Brain pericyte (primary cell): ENCODE measurements at regions not wholly inside any gene's neighbourhood (a gene's known extent, or its start where the extent isn't known, plus 50 kb on each side); places are given as distances from the start of the nearest gene placed in this dataset.
A peak's percentile ranks its signal among the peaks of the same experiment; 100 is the strongest.
"Not testable (repeated sequence)": the region's sequence is repeated elsewhere in the genome, so short reads cannot be mapped to it uniquely, and the experiment has no call there.

Experiments used
- DNase-seq: peaks from one replicate; pipeline ENCODE4 v3.0.0-alpha.2; 2012; ENCODE audit warnings: low read depth, low spot score

DNA sequence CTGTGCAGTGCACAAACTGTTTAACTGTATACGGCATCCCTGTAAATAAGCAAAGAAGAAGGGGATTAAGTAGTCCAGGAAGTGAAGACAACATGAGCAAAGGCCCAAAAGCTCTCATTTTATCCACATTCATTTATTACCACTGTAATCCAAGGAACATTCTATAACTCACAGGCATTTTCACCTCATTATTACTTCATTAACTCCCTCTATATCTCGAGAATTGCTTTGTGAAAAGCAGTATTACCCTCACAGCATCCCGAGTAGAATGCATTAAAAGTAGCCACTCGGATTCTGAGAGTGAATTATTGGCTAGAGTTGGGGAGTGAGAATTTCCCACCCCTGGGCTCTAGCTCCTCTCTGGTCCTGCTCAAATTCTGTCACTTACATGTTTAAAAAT lies 51.0 kb upstream of the CHCHD3 start:
- DNase-seq, result no peak

- no peak for DNase-seq
Measured at GRCh38 chr7:133134810-133135209, 52.9 kb upstream of the CHCHD3 start.

DNA sequence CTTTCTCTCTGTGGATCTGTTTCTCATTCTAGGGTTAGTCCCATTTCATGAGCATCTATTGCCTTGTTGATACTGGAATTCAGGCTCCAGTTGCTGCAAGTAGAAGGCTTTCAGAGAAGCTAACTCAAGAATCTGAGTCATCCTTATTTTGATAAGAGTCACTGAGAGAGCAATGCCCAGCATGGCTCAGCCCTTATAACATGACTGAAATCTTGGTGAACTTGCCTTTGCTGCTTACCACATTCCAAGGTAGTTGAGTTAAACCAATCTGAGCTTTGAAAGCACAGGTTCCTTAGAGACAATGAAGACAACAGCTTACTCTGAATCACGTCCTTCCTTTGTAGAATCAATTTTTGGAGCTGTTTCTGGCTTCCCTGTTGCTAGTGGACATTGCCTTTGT lies 53.6 kb upstream of the CHCHD3 start:
- DNase-seq, result no peak

DNA sequence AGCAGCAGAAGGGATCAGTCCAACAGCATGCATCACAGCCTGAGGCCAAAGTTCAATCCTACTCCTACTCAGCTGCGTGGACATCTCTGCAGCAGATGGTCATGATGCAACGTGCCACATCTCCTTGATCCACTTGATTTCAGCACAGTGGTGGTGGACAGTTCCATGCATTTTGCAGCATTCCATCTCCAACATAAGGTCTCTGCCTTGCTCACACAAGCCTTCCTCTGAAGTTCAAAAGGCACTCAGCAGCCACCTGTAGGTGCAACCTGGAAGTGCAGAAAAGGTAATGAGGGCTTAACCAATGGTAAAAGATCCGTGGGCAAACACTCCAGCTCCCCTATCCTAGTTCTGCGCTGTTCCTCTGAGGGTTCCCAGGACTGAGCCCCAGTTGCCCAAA lies 57.5 kb upstream of the CHCHD3 start:
- peak; percentile 5 for DNase-seq

GRCh38 chr7:133139801-133140200 lies 57.9 kb upstream of the CHCHD3 start:
- DNase-seq, result no peak

DNA sequence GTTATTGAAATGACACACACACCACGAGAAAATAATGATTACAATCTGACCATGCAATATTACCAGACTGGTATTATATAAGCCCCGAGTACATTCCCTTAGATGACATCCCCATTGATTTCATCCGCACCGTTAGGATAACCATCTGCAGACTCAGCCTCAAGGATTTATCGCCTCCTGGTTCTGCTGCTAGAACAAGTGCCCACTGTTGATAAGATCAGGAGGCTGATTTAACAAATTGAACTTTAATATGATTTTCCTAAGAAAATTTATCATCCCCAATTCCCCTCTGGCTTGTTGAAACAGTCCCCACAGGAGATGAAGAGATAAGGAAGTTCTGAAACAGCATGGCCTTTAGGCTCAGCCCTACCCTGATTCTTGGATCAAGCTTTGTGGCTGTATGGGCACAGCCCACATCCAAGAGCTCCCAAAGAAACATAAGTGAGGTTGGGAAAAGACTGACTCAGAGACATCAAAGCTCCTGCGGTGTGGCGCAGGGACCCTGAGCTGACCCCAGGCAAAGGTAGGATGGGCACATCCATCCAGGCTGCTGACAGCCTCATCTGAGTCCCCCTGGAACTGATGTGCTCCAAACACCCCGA lies 59.2 kb upstream of the CHCHD3 start:
- DNase-seq, result no peak

DNA sequence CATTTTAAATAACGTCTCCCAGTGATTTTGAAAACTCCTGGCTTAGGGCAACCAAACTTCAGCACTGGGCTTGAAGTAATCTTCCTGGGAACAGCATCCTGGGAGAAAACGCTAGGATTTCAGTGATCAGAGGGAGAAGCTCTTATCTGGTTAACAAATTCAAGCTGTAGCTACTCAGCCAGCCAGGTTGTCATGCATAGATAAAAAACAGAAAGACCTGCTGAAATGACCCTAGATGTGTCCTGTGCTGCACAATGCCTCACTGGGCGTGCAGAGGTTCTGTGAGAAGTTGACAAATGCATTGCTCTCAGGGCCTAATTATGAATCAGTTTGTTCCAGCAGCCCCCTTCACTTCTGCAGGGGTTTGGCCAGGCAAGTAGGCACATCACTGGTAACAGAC lies 68.9 kb upstream of the CHCHD3 start:
- DNase-seq, result no peak

GRCh38 chr7:133152875-133153274 lies 71.0 kb upstream of the CHCHD3 start:
- DNase-seq, result no peak

- no peak for DNase-seq
Measured at GRCh38 chr7:133155146-133155545, 73.3 kb upstream of the CHCHD3 start.

GRCh38 chr7:133155642-133156041 lies 73.8 kb upstream of the CHCHD3 start:
- no peak for DNase-seq

- no peak for DNase-seq
Measured at GRCh38 chr7:133157045-133157444, 75.2 kb upstream of the CHCHD3 start.

- no peak for DNase-seq
Measured at GRCh38 chr7:133164498-133164897, 82.6 kb upstream of the CHCHD3 start.

- no peak for DNase-seq
Measured at GRCh38 chr7:133165001-133165400, 83.1 kb upstream of the CHCHD3 start.

GRCh38 chr7:133165529-133165928 lies 83.6 kb upstream of the CHCHD3 start:
- DNase-seq, result no peak

DNA sequence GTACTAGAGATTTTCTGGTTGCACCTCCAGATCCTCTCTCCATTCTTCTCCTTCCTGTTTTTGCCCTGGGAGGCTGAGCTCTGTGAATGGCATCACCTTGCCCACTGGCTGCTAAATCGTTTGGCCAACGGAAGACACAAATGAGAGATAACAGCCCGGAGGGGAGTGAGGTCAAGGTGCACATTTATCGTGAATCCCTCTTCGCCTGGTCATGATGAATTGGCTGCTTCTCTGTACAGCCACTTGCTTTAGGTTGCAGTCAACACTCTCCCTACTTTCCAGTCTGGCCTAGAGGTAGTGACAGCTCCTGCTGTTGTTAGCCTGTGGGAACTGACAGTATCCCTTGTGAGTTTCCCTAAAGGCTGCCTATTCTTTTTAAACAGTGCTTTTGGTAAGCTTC lies 85.4 kb upstream of the CHCHD3 start:
- no peak for DNase-seq

GRCh38 chr7:133169167-133169822 lies 83.6 kb upstream of the EXOC4 start:
- DNase-seq, result not testable (repeated sequence)

GRCh38 chr7:133177476-133177875 lies 75.4 kb upstream of the EXOC4 start:
- DNase-seq, result not testable (repeated sequence)

- DNase-seq, result no peak
Measured at GRCh38 chr7:133180717-133181116, 72.2 kb upstream of the EXOC4 start.

GRCh38 chr7:133183042-133183794 lies 69.7 kb upstream of the EXOC4 start:
- DNase-seq, result no peak

DNA sequence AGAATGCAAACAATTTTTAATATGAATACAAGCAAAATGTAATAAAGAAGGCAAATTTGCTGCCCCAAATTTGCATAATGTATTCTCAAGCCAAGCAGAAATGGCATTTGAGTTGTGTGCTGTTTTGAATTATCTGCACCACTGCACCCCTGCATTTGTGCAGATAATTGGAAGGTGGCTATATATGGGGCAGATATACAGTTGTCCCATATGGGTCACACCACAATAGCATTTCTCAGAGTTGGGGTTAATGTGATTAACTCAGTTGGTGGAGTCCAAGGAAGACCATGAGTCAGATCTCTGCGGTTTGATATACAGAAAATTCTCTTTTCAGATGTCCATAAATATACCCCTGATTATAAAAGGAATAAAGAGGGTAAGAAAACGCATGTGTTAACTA lies 68.9 kb upstream of the EXOC4 start:
- DNase-seq, result no peak

DNA sequence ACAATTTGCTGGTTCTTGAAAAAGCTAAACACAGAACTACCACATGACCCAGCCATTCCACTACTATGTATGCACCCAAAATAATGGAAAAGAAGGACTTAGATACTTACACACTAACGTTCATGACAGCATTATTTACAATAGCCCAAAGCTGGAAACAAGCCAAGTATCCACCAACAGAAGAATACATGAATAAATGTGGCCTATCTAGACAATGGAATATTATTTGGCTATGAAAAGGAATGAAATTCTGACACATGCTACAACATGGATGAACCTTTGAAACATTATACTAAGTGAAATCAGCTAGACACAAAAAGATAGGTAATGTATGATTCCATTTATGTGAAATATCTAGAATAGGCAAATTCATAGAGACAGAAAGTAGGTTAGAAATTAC lies 67.4 kb upstream of the EXOC4 start:
- DNase-seq, result no peak

DNA sequence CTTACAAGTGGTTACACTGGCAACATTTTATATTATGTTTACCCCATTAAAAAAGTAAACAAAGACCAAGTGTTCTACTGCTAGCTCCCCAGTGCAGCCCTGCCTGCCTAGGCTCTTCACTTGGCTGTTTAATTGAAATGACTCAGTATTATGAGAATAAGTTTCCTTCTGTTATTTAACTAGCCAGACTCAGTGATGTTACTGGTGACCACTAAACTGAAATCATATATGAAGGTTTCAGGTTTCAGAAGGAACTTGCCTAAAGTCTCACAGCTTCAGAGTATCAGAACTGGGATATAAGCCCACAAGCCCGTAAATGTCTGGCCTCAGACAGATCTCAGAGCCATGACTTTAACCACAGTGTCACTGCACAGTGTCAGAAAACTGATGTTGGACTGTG lies 66.8 kb upstream of the EXOC4 start:
- no peak for DNase-seq

DNA sequence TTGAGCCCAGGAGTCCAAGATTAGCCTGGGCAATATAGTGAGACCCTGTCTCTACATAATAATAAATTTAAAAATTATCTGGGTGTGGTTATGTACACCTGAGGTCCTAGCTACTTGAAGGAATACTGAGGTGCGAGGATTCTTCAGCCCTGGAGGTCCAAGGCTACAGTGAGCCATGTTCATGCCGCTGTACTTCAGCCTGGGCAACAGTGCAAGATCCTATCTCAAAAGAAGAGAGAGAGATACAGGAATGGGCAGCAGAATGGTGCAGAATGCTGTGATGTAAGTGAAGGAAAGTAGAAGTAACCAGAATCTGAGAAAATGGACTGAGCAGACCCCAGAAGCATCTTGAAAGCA lies 62.7 kb upstream of the EXOC4 start:
- DNase-seq, result no peak
